ENCODE measurements at regions not wholly inside any gene's neighbourhood (a gene's known extent, or its start where the extent isn't known, plus 50 kb on each side); places are given as distances from the start of the nearest gene placed in this dataset.

DNA sequence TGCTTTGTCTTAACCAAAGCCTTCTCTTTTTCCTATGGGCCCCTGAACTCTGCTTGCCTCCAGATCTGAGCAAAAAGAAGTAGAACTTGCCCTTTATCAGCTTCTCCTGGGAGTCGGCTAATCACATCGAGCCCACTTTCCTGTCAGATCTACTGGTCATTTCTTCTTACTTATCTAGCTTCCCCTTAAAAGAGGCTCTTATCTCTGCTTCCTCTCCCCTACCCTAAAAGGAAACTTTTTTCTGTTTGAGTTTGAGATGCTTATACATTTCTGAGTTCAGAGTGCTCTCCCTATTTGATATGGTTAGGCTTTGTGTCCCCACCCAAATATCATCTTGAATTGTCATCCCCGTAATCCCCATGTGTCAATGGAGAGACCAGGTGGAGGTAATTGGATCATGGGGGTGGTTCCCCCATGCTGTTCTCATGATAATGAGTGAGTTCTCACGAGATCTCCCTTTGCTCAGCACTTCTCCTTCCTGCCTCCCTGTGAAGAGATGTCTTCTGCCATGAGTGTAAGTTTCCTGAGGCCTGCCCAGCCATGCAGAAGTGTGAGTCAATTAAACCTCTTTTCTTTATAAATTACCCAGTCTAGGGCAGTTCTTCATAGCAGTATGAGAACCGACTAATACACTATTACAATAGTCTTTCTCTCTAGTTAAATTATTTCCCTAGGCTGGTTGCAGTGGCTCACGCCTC, 114.7 kb upstream of the AMN1 start:
- DNase-seq (ENCODE audit: low read depth): no peak
- H3K4me3 ChIP-seq (ENCODE audit: low read length): no peak overlapping the region
- no peak for TF ChIP-seq CTCF (conservative IDR thresholded peaks at IDR 0.05; ENCODE audit: low read depth, low read length)

GRCh38 chr12:31837913-31838312, 109.1 kb upstream of the AMN1 start:
- no peak for DNase-seq (ENCODE audit: low read depth)
- TF ChIP-seq CTCF (conservative IDR thresholded peaks at IDR 0.05; ENCODE audit: low read depth, low read length): no peak
- H3K4me3 ChIP-seq (ENCODE audit: low read length): no peak overlapping the region

- no peak for TF ChIP-seq CTCF (conservative IDR thresholded peaks at IDR 0.05; ENCODE audit: low read depth, low read length)
- no peak for DNase-seq (ENCODE audit: low read depth)
- no peak overlapping the region for H3K4me3 ChIP-seq (ENCODE audit: low read length)
Measured at GRCh38 chr12:31835276-31835882, 106.6 kb upstream of the AMN1 start.

GRCh38 chr12:31834150-31834549, 105.3 kb upstream of the AMN1 start:
- no peak for DNase-seq (ENCODE audit: low read depth)
- no peak for TF ChIP-seq CTCF (conservative IDR thresholded peaks at IDR 0.05; ENCODE audit: low read depth, low read length)

DNA sequence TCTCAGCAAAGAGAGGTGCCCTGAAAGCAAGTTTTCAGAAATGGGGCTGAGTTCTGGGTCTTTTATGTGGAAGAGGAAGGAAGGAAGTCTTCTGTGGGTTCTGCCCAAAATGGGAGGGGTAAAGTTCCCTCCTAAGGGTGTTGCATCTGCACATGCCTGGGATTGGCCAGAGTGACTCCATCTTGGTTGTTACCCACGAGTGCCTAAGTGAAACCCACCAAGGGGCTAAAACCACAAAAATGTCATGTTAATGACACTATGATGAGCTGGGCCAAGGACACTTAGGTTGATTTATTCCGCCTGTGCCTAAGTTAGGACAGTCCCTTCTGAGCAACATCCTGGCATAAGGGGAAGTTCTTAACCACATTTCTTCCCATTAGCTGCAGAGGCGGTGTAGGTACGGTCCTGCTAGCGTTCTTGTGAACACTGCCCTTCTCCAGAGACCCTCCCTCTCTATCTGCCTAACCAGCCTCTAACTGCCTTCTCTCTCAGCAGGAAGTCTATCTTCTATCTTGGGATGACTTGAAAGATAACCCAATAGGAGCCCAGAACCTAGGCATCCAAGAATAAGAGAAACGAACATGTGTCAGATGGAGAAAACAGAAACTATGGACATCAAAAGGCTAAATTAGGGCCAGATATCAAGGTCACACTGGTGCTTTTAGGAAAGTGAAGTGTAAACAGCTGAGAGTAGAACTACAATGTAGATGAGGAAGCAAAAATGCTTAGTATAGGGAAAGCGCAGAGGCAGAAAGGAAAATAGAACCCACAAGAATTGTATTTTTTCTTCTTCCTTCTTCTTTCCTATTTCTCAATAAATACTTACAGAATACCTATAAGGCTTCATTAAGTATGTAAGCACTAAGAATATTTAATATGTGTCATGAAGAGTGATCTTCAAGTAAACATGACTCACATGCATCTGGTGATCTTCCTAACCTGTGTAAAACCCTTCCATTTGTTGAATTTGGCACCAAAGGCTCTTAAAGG, 104.2 kb upstream of the AMN1 start:
- no peak for TF ChIP-seq CTCF (conservative IDR thresholded peaks at IDR 0.05; ENCODE audit: low read depth, low read length)
- no peak overlapping the region for H3K4me3 ChIP-seq (ENCODE audit: low read length)
- DNase-seq (ENCODE audit: low read depth): no peak

More at GRCh38 chr12:31834150-31834549, 105.3 kb upstream of the AMN1 start:
- no peak overlapping the region for H3K4me3 ChIP-seq (ENCODE audit: low read length)

DNA sequence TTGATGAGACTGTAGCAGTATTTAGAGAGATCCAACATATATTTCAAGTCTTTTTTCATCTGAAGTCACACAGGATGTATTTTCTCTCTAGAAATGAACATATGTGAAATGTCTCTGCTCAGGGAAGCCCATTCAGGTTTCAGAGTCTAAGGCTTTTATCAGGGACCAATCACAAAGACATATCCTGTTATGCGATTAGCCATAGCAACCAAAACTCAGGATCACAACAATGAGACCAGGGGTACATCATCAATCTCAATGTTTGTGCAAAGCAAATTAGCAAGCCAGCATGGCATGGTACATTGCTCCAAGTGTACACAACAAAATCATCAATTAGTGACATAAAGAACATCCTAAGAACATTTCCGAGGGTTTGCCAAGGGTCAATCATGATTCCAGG, 99.2 kb upstream of the AMN1 start:
- H3K4me3 ChIP-seq (ENCODE audit: low read length): no peak overlapping the region
- no peak for TF ChIP-seq CTCF (conservative IDR thresholded peaks at IDR 0.05; ENCODE audit: low read depth, low read length)
- no peak for DNase-seq (ENCODE audit: low read depth)
